Midbrain (tissue), 1 donor: ENCODE measurements at regions not wholly inside any gene's neighbourhood (a gene's known extent, or its start where the extent isn't known, plus 50 kb on each side); places are given as distances from the start of the nearest gene placed in this dataset.
A peak's percentile ranks its signal among the peaks of the same experiment; 100 is the strongest.

Experiments
- DNase-seq: peaks from one replicate; lab custom pipeline; 2025; lab: John Stamatoyannopoulos, UW

DNA sequence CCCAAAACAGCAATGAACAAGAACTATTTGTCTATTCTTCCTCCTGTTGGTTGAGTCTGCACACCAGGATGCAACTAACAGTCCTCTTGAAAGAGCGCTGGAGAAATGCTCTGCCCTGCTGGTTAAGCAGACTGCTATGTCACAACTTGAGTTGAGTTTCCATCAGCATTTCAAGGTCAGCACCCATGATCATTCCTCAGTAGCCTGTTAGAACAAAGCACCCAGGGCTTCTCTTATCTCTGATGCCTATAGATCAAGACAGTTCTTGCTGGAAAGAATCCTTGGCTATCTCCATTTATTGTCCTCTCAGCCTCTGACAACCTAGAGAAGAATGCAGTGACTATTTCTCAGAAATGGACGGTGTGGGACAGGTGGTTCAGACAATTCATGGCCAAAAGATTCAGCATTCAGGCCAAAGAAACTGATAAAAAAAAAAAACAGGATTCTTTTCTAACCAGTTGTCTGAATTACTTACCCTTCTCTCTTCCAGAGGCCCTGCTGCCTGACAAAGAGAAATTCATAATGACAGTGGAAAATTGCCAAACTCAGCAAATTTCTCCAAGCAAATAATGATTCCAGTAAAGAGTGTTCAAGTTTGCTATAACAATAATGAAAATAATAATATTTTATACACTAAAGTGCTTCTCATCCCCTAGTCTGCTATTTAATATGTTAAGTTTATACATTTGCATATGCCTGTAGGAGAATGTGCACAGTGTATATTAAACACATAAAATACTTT, 306.7 kb downstream of the EMP1 start:
- no peak for DNase-seq

DNA sequence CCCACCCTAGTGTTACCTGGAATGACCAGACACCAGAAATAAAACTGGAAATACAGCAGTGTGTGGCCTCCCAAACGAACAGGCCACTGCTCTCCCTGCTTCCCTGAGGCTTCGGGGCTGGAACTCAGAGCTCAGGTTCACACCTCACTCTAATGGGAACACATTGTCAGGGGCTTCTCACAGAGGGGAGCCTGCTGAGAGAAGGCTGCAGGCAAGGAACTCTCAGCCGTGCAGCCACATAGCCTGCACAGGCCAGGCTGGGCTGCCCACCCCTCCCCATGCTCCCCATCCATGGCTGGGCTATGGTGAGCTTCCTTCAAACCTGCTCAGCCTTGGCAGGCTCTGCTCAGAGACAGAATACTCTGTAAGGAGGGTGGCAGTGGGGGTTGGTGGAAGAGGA, 302.5 kb downstream of the EMP1 start:
- DNase-seq, result no peak

DNA sequence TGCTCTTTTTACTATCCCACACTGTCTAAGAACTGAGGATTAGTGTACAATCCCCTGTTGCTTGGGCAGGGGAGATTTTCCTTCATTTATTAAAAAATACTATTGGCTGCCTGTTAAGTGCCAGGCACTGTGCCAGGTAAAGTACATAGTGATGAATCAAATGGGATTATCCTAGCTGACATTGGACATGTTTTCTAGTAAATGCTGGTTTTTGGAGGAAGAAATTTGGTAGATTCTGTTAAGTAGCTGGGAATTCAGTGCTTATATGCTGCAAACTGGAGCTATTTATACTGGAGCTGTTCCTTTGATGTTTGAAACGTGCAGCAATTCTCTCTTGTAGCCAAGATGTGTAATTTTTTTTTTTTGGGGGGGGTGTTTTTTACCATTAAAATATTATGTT, 299.6 kb downstream of the EMP1 start:
- no peak for DNase-seq

DNA sequence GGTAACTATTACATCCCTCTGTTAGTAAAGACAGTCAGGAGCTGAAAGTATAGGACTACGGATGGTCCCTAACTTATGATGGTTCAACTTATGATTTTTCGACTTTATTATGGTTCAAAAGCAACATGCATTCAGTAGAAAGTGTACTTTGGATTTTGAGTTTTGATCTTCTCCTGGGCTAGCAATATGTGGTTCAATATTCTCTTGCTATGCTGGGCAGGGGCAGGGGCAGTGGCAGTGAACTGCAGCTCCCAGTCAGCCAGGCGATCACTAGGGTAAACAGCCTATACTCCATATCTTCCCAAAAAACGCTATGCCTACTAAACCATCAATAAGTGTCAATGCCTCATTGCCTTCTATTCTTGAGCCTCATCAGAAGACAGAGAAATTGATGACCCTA, 292.7 kb downstream of the EMP1 start:
- DNase-seq, result no peak

DNA sequence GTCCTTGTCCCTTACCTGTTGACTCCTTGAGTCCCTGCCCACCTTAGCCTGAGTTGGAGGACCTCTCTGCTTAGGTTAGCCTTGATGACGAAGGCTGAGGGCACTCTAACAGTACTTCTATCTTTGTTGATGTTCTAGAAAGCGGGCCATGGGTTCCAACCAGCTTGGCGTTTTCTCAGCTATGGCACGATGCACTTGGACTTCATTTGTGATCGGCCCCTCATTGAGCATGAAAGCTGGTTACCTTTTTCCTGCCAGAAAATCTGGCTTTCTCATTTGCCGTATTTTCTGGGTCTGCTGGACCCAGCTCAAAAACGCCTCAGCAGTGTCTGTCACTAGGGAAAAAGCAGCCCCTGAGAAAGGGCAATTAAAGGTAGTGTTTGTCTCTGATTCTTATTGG, 290.8 kb downstream of the EMP1 start:
- DNase-seq, result no peak

DNA sequence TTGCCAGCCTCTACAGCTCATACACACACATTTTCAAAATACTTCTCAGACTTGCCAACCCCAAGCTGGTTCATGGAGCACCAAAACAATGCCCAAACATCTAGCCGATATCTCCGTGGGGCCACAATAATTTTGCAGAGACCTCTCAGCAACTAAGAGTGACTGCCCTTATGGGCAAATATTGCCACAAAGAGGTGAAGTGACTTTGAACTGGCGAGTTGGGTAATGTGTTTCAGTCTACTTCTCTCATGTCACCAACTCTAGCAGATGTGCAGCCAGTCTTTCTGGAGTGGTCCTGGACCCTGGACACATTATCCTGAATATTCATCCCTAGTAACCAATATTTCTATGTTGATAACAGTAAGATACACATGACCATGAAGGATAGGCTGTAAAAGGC, 290.3 kb downstream of the EMP1 start:
- DNase-seq, result no peak

DNA sequence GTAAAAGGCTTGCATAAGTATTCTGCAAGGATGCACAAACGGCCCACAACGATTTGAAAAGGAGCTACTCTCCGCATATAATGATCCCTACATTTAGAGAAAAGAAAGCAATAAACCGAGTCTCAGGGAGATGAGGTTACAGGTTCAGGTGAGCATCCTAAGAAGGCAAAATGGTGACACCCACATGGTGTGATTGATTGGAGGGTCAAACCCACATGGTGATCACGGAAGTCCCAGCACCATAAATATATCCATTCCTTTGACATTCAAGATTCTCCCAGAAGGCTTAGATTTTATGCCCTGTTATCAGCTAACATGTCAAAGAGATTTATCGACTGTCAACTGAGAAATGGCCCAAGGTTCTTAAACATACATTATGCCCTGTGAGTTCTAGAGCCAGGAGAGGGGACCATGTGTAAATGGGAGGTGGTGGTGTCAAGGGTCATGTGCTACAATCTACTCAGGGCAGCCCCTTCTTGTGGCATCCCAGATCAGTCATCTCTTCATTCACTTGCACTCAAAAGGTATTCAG, 282.2 kb downstream of the EMP1 start:
- DNase-seq, result no peak

DNA sequence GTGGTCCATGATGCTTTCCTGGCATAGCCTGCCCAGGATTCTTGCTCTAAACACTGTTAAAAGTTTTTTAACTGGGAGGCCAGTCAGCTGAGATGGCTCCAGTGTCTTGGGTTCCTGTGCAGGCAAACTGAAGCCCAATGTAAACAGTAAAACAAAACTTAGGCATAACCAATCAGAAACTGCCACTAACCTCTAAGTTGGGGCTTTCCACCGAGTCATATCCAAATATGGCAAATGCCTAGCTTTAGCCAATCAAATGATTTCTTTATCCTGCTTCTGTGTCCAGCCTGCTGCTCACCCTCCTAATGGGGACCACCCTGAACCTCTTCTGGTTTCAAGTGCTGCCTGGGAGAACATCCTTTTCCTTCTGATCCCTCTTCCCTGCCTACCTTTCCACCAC, 277.9 kb downstream of the EMP1 start:
- no peak for DNase-seq

DNA sequence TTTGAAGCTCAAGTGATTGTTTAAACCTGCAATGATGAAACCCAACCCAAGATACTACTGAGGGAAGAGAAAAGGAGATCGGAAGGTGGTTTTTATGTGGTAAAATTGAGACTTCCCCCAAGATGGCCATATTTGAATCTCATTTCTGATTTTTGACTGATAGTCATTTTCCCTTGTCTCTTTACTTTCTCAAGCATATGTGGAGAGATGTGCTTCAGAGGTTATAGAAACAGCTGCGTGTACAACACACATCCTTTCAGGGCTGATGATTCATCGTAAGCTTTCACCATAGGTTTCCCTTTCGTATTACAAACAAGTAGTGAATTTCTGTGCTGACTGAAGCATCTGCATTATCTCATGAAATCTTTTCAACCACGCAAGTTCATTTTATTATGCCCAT, 276.2 kb downstream of the EMP1 start:
- DNase-seq, result no peak

DNA sequence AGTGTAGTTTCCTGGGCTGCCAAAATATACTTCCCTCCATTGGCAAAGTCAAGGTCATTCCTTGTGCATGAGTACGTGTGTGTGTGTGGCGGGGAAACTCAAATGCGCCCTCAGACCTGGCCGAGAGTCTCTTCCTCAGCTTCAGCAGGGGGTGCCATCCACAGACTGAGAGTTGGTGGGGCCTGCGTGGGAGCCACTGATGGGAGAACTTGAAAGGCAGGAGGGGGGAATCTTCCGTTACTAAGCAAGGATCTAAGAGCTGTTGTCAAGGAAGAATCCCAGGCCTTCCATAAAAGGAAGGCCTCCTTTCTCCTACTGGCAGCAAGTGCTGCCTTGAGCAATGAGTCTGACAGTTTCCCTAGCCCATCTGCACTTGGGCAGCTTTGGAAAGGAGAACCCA, 274.9 kb downstream of the EMP1 start:
- DNase-seq, result no peak

DNA sequence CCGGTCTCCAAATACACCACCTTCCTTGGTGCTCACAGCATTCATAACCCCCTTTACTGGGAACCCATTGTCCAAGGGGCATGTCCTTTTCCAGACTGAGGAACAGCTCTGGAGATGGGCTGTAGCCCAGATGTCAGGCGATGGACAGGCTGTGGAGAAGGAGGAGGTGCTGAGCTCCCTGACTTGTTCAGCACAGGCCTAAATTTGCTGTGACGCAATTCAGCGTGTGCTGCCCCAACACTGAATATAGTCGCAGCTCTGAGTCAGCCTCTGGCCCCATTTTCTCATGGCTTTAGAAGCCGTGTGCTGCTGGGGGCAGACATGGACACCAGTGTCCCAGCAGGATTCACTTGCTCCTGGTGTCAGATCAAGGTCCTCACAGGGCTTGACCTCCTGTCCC, 269.1 kb downstream of the EMP1 start:
- DNase-seq, result no peak

DNA sequence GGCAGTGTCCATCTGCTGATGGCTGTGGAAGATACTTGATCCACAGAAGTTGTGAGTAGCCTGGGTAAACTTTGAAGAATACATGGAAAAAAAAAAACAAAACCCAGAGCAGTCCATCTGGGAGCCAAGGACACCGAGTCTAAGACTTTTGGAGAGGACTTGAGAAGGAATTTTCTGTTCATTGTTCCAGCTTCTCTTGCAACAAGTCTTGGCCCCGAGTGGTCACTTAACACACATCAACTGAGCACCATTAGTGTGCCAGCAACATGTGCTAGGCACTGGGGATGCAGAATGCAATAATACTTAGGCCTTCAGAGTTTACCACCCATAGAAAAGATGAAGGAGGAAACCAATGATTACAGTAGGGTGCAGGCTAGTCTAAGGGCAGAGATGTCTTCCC, 266.7 kb downstream of the EMP1 start:
- DNase-seq, result no peak

DNA sequence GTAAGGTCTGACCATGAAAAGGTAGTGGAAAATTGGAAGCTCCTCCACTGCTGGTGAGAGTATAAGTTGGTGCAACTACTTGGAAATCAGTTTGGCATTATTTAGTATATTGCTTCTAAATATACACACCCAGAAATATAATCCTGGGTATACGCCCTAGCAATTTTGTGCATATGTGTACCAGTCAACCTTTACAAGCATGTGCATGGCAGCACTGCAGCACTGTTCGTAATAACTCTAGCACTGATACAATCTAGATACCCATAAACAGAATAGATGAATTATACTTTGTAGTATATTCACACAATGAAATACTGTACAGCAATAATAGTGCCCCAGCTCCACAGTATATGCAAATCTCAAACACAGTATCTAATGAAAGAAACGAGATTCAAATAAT, 265.9 kb downstream of the EMP1 start:
- DNase-seq, result no peak

DNA sequence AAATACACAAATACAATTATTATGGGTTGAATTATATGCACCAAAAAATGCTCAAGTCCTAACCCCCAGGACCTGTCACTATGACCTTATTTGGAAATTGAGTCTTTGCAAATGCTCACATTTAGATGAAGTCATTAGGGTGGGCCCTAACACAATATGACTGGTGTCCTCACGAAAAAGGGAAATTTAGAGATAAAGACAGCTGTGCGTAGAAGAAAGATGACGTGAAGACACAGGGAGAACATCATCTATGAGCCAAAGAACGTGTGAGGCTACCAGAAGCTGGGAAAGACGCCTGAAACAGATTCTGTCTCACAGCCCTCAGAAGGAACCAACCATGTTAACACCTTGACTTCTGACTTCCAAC, 259.2 kb downstream of the EMP1 start:
- DNase-seq, result no peak

DNA sequence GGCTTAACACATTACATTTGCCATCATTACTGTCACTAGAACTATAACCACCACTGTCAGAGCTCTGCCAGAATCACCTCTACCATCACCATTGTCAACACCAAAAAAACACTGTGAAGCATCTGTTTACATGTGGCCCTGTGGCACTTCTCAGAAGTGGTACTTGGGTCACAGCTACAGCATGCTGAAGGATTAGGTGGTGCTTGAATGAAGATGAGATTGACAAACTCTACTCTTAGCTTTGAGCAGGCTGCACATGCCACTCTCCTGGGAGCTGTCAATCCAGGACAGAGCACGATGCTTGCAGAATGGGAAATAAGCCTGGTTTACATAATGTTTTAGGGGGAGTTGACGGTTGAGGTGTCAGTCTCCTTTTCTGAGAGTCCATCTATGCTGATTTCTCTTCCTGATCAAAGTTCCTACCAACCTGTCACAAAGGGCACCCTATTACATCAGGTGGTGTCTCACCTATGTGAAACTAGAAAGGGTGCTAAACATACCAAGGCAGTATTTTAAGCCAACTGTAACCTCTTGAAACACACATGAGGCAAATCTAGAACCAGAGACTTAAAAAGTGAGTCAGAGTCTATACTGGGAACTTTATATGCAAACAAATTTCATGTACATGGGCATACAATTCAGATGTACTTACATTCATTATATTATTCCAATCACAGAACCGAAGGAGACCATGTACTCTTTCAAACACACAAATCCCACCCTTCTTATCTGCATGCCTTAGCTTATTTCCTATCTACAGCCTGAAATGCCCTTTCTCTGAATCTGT, 258.7 kb downstream of the EMP1 start:
- no peak for DNase-seq

DNA sequence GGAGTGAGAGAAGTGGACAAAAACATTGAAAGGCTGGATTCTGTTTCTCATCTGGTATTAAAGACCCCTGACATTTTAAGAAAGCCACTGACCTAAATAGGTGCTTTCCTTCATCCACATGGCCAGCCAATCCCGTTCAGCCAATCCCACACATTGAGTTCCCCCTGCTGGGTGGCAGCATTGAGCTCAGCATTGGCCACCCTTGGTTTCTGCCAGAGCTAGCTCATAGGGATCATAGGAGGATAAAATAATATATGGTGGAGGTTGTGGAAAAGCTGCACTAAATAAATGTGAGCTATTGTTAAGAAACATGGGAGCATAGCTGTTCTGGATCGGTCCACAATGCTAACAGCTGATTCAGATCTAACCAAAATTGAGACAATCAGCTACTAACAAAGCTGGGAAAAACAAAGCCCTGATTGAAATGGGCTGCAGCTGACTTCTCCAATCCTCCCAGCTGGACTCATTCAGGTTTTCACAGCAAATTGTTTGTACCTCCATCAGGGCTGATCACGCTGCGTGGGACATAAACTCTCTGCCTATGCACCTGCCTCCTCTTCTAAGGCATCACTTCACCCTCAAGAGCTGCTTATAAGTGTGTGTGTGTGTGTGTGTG, 256.5 kb downstream of the EMP1 start:
- peak; percentile 76 for DNase-seq

DNA sequence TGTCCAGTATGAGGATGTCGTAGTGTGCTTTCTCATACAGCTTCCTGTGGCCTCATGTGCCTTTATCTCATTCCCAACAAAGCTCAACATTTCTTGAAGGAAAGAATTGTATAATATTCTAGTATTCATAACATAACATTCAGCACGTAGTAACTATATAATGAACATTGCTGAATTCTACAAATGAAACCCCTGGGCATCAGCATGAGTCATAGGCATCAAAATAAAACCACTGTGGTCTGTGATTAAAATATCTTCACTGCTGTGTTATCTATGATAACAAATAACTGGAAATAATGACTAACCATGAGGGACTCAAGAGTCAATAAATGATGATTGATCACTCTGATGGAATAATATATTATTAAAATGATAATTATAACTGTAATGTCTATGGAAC, 255.2 kb downstream of the EMP1 start:
- no peak for DNase-seq

DNA sequence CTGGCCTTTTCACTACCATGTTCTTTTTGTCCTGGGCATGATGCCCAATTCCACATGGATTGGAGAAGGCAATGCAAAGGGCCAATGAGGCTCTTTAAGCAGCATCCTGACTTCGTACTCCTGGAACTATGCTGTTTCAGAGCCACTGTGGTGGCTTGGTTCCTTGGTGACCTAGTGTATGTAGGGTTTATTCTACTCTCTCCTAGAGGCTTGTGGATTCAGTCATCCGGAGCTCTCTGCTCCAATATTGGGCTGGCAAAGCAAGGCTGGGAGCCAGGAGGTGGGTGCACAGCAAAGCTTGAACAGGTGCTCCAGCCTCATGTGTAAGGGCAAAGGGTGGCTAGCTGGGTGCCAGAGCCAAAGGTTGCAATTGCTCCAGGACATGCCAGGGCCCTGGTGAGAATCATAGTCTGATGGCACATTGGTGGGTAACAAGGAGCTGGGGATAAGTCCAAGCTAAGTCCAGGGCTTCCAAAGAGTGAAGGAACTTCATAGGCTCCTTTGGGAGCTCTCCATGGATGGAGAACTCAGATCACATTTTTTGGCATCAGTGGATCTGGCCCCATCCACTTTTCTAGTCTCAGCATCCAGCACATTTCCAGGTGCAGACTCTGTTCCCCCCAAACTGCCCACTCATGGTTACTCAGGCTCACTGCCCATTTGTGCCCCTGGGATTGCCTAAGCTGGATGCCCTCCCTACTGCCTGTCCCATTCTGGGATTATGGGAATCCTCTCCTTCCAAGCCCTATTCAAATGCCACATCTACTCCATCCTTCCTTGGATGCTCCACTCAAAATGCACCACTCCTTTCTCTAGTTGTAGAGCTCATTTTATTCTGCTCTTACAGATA, 253.9 kb downstream of the EMP1 start:
- DNase-seq, result no peak

DNA sequence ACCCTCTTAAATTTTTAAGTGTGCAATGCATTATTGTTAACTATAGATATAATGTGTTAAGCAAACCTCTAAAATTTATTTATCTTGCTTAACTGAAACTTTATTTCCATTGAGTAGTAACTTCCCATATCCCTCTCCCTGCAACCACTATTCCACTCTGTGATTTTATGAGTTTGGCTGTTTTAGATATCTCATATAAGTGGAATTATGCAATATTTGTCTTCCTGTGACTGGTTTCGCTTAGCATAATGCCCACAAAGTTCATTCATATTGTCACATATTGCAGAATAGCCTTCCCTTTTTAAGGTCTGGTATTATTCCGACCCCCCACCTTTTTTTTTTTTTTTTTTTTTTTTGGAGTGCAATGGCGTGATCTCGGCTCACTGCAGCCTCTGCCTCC, 247.6 kb downstream of the EMP1 start:
- DNase-seq, result no peak

DNA sequence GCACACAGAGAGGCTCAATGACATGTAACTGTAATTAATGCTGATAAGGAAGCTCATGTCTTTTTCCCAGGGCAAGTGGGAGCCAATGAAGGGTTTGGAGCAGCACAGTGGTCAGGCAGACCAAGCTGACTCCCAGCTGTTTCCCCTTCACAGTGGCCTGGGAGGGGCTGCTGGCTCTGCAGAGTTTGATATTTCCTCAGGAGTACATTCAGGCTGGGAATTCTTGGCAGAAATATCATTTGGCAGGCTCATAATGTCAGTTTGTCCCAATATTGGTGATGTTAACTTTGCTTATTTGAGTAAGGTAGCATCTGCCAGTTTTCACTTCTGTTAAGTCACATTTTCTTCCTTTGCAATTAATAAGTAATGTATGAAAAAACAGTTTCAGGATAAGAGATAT, 247.0 kb downstream of the EMP1 start:
- no peak for DNase-seq

DNA sequence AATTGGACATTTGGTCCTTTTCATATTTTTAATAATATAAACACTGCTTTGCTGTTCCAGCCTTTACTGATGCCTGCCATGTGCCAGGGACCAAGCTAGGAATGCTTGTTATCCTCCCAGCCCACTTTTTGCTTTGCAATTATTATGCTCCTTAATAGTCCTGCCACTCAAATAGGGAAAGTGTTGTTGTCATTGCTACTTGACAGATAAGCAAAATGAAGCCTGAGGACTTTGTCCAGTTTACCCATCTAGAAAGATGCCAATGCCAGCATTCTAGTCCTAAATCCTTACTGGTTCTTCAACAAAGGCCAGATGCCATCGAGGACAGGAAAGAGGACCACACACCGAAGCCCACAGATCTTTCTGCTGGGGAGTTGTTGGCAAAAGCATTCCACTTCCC, 246.5 kb downstream of the EMP1 start:
- no peak for DNase-seq

DNA sequence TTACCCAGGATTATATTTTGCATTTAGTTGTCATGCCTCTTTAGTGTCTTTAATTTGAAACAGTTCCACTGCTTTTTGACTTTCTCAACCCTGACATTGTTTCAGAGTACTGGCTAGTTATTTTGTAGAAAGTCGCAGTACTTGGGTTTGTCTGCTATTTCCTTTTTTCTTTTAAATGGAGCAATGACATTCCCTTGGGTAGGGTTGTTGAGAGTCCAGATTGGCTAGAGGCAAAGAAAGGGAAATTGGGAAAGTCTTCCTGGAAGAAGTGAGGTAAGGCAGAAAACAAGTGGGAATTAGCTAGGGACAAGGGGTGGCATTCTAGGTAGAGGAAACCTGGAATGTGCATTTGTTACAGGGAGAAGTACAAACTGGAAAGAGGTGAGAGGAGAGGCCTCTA, 245.9 kb downstream of the EMP1 start:
- no peak for DNase-seq
